SK-N-SH treated with all-trans-retinoic acid at 6 μM for 48 hours (cell line): ENCODE measurements at regions not wholly inside any gene's neighbourhood (a gene's known extent, or its start where the extent isn't known, plus 50 kb on each side); places are given as distances from the start of the nearest gene placed in this dataset.

Source experiments
- ATAC-seq: fragments of 200-7000 bp; cut with Tn5 transposase; 3 replicates; pipeline ENCODE4 v1.9.1; 2020; ENCODE audit warnings: mild to moderate bottlenecking, moderate library complexity
- ARNTL ChIP-seq: fragments of 450-650 bp; formaldehyde crosslinking; IDR thresholded peaks from 2 replicates; pipeline ENCODE4 v1.5.0; 2020; ENCODE audit warnings: low read depth, mild to moderate bottlenecking, moderate library complexity, borderline replicate concordance
- CSDC2 ChIP-seq: fragments of 250-450 bp; sonication (Bioruptor Pico); IDR thresholded peaks from 2 replicates; pipeline ENCODE4 v1.5.0; 2020; ENCODE audit warnings: mild to moderate bottlenecking, moderate library complexity
- ESRRG ChIP-seq: fragments of 250-450 bp; sonication (Bioruptor Pico); IDR thresholded peaks from 2 replicates; pipeline ENCODE4 v1.6.1; 2021; ENCODE audit warnings: mild to moderate bottlenecking
- GLIS3 ChIP-seq: fragments of 250-450 bp; sonication (Bioruptor Pico); IDR thresholded peaks from 2 replicates; pipeline ENCODE4 v1.5.0; 2020; ENCODE audit warnings: mild to moderate bottlenecking, moderate library complexity
- OSR1 ChIP-seq: fragments of 250-450 bp; sonication (Bioruptor Pico); IDR thresholded peaks from 2 replicates; pipeline ENCODE4 v1.8.0; 2022; ENCODE audit warnings: moderate library complexity, mild to moderate bottlenecking, inconsistent platforms
- PATZ1 ChIP-seq: fragments of 250-450 bp; sonication (Bioruptor Pico); IDR thresholded peaks from 2 replicates; pipeline ENCODE4 v1.8.0; 2020; ENCODE audit warnings: mild to moderate bottlenecking, moderate library complexity, borderline replicate concordance
- PPARA ChIP-seq: fragments of 250-450 bp; sonication (Bioruptor Pico); IDR thresholded peaks from 2 replicates; pipeline ENCODE4 v1.5.0; 2020; ENCODE audit warnings: mild to moderate bottlenecking, borderline replicate concordance
- RARB ChIP-seq: fragments of 250-450 bp; sonication (Bioruptor Pico); IDR thresholded peaks from 2 replicates; pipeline ENCODE4 v1.8.0; 2021; ENCODE audit warnings: mild to moderate bottlenecking, moderate library complexity
- SNAI2 ChIP-seq: fragments of 250-450 bp; sonication (Bioruptor Pico); IDR thresholded peaks from 2 replicates; pipeline ENCODE4 v1.5.0; 2020; ENCODE audit warnings: mild to moderate bottlenecking, moderate library complexity
- TCF4 ChIP-seq: fragments of 250-450 bp; sonication (Bioruptor Pico); IDR thresholded peaks from 2 replicates; pipeline ENCODE4 v1.8.0; 2021; ENCODE audit warnings: mild to moderate bottlenecking, moderate library complexity, borderline replicate concordance
- TOX ChIP-seq: fragments of 250-450 bp; sonication (Bioruptor Pico); IDR thresholded peaks from 2 replicates; pipeline ENCODE4 v1.8.0; 2021; ENCODE audit warnings: mild to moderate bottlenecking, moderate library complexity, borderline replicate concordance
- TSHZ2 ChIP-seq: fragments of 250-450 bp; sonication (Bioruptor Pico); IDR thresholded peaks from 2 replicates; pipeline ENCODE4 v1.5.0; 2020; ENCODE audit warnings: mild to moderate bottlenecking, moderate library complexity
- ZC3H10 ChIP-seq: fragments of 250-450 bp; sonication (Bioruptor Pico); IDR thresholded peaks from 2 replicates; pipeline ENCODE4 v1.5.1; 2021; ENCODE audit warnings: mild to moderate bottlenecking, moderate library complexity
- ZFP3 ChIP-seq: fragments of 250-450 bp; sonication (Bioruptor Pico); IDR thresholded peaks from 2 replicates; pipeline ENCODE4 v1.5.0; 2020; ENCODE audit warnings: mild to moderate bottlenecking, moderate library complexity
- ZNF565 ChIP-seq: fragments of 450-650 bp; formaldehyde crosslinking; conservative IDR thresholded peaks from 2 replicates; pipeline ENCODE4 v1.5.0; 2020; ENCODE audit warnings: low read depth, mild to moderate bottlenecking, moderate library complexity
- ZNF8 ChIP-seq: fragments of 450-650 bp; formaldehyde crosslinking; IDR thresholded peaks from 2 replicates; pipeline ENCODE4 v1.5.0; 2020; ENCODE audit warnings: mild to moderate bottlenecking, moderate library complexity
- TF ChIP-seq, protein P1 (sequence below): fragments of 250-450 bp; sonication (Bioruptor Pico); IDR thresholded peaks from 2 replicates; pipeline ENCODE4 v1.5.1; 2021; ENCODE audit warnings: mild to moderate bottlenecking, moderate library complexity
- TF ChIP-seq, protein P2 (sequence below): fragments of 250-450 bp; sonication (Bioruptor Pico); IDR thresholded peaks from 2 replicates; pipeline ENCODE4 v1.8.0; 2021; ENCODE audit warnings: low read depth, mild to moderate bottlenecking, moderate library complexity, borderline replicate concordance
- TF ChIP-seq, protein P3 (sequence below): fragments of 250-450 bp; sonication (Bioruptor Pico); IDR thresholded peaks from 2 replicates; pipeline ENCODE4 v1.5.1; 2020; ENCODE audit warnings: low read depth, mild to moderate bottlenecking, moderate library complexity

GRCh38 chrX:129007631-129008030, 515.7 kb downstream of the SMARCA1 start:
- no peak for ATAC-seq
- TF ChIP-seq ESRRG (CRISPR knock-in tag), result no peak
- no peak for TF ChIP-seq ZNF565
- TF ChIP-seq TSHZ2 (CRISPR knock-in tag), result no peak
- TF ChIP-seq SNAI2, result no peak
- TF ChIP-seq, protein P1, sequence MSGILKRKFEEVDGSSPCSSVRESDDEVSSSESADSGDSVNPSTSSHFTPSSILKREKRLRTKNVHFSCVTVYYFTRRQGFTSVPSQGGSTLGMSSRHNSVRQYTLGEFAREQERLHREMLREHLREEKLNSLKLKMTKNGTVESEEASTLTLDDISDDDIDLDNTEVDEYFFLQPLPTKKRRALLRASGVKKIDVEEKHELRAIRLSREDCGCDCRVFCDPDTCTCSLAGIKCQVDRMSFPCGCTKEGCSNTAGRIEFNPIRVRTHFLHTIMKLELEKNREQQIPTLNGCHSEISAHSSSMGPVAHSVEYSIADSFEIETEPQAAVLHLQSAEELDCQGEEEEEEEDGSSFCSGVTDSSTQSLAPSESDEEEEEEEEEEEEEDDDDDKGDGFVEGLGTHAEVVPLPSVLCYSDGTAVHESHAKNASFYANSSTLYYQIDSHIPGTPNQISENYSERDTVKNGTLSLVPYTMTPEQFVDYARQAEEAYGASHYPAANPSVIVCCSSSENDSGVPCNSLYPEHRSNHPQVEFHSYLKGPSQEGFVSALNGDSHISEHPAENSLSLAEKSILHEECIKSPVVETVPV (CRISPR knock-in tag), result no peak
- TF ChIP-seq ZFP3, result no peak
- TF ChIP-seq, protein P2, sequence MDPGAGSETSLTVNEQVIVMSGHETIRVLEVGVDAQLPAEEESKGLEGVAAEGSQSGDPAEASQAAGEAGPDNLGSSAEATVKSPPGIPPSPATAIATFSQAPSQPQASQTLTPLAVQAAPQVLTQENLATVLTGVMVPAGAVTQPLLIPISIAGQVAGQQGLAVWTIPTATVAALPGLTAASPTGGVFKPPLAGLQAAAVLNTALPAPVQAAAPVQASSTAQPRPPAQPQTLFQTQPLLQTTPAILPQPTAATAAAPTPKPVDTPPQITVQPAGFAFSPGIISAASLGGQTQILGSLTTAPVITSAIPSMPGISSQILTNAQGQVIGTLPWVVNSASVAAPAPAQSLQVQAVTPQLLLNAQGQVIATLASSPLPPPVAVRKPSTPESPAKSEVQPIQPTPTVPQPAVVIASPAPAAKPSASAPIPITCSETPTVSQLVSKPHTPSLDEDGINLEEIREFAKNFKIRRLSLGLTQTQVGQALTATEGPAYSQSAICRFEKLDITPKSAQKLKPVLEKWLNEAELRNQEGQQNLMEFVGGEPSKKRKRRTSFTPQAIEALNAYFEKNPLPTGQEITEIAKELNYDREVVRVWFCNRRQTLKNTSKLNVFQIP, result no peak
- TF ChIP-seq TCF4 (CRISPR knock-in tag), result no peak
- TF ChIP-seq, protein P3, sequence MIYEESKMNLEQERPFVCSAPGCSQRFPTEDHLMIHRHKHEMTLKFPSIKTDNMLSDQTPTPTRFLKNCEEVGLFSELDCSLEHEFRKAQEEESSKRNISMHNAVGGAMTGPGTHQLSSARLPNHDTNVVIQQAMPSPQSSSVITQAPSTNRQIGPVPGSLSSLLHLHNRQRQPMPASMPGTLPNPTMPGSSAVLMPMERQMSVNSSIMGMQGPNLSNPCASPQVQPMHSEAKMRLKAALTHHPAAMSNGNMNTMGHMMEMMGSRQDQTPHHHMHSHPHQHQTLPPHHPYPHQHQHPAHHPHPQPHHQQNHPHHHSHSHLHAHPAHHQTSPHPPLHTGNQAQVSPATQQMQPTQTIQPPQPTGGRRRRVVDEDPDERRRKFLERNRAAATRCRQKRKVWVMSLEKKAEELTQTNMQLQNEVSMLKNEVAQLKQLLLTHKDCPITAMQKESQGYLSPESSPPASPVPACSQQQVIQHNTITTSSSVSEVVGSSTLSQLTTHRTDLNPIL (CRISPR knock-in tag), result no peak
- no peak for TF ChIP-seq CSDC2 (CRISPR knock-in tag)
- no peak for TF ChIP-seq ARNTL (CRISPR knock-in tag)
- no peak for TF ChIP-seq GLIS3 (CRISPR knock-in tag)
- TF ChIP-seq ZNF8 (CRISPR knock-in tag), result no peak
- TF ChIP-seq TOX (CRISPR knock-in tag), result no peak
- TF ChIP-seq RARB (CRISPR knock-in tag), result no peak
- TF ChIP-seq PPARA, result no peak

GRCh38 chrX:129006491-129006890, 516.8 kb downstream of the SMARCA1 start:
- no peak for ATAC-seq
- TF ChIP-seq, protein P2, result no peak
- TF ChIP-seq ARNTL (CRISPR knock-in tag) (no peak), TCF4 (CRISPR knock-in tag) (no peak), TOX (CRISPR knock-in tag) (no peak), ZC3H10 (CRISPR knock-in tag) (no peak), ZNF565 (no peak), PPARA (no peak), TSHZ2 (CRISPR knock-in tag) (no peak), PATZ1 (no peak), CSDC2 (CRISPR knock-in tag) (no peak), OSR1 (CRISPR knock-in tag) (no peak)
- TF ChIP-seq, protein P1 (CRISPR knock-in tag), result no peak
- TF ChIP-seq, protein P3 (CRISPR knock-in tag), result no peak
